ENCODE measurements at regions not wholly inside any gene's neighbourhood (a gene's known extent, or its start where the extent isn't known, plus 50 kb on each side); places are given as distances from the start of the nearest gene placed in this dataset.

- no peak overlapping the region for H3K4me3 ChIP-seq (ENCODE audit: low read depth in 1 of 3, low read length in 3 of 3)
- no peak overlapping the region for H3K27ac ChIP-seq (ENCODE audit: low read depth in 1 of 3, low read length in 2 of 3)
- H3K9me3 ChIP-seq (ENCODE audit: control insufficient read depth in 2 of 2, insufficient read depth in 1 of 2, low read depth in 1 of 2, low read length in 1 of 2) = no peaks in the 10 kb centered on the region
- H3K27me3 ChIP-seq (ENCODE audit: control insufficient read depth in 3 of 3, insufficient read depth in 3 of 3, low read length in 3 of 3) = peaks cover 0 to 6% (median 0%) of the 10 kb centered on the region in 3 donors
- 57 to 71% (median 59%) methylated on average over 3 of the region's 3 CpGs for WGBS, 3 donors
- DNase-seq (no peak), FAIRE-seq (no peak)
- no peaks in the 10 kb centered on the region for H3K36me3 ChIP-seq (ENCODE audit: control insufficient read depth in 3 of 3, insufficient read depth in 2 of 3, low read depth in 1 of 3, low read length in 3 of 3)
- no peaks in the 10 kb centered on the region for H3K4me1 ChIP-seq (ENCODE audit: control insufficient read depth in 3 of 3, insufficient read depth in 2 of 3, low read depth in 1 of 3, low read length in 2 of 3)
Measured at GRCh38 chr22:22432937-22433336, 75.6 kb downstream of the ZNF280B start.

GRCh38 chr22:22433770-22434169, 74.8 kb downstream of the ZNF280B start:
- FAIRE-seq (no peak), DNase-seq (no peak)
- Histone ChIP-seq H3K4me1 (ENCODE audit: control insufficient read depth in 3 of 3, insufficient read depth in 2 of 3, low read depth in 1 of 3, low read length in 2 of 3) (no peaks in the 10 kb centered on the region), H3K27me3 (ENCODE audit: control insufficient read depth in 3 of 3, insufficient read depth in 3 of 3, low read length in 3 of 3) (peaks cover 0 to 2% (median 2%) of the 10 kb centered on the region in 3 donors), H3K9me3 (ENCODE audit: control insufficient read depth in 2 of 2, insufficient read depth in 1 of 2, low read depth in 1 of 2, low read length in 1 of 2) (no peaks in the 10 kb centered on the region), H3K4me3 (ENCODE audit: low read depth in 1 of 3, low read length in 3 of 3) (no peak overlapping the region), H3K36me3 (ENCODE audit: control insufficient read depth in 3 of 3, insufficient read depth in 2 of 3, low read depth in 1 of 3, low read length in 3 of 3) (no peaks in the 10 kb centered on the region), H3K27ac (ENCODE audit: low read depth in 1 of 3, low read length in 2 of 3) (no peak overlapping the region)
- WGBS, 3 donors = 8 to 41% (median 37%) methylated on average over 4 of the region's 4 CpGs

Measured in small intestine (tissue), 7 donors.